GM12878 (cell line): ENCODE measurements at regions not wholly inside any gene's neighbourhood (a gene's known extent, or its start where the extent isn't known, plus 50 kb on each side); places are given as distances from the start of the nearest gene placed in this dataset.

ENCODE experiments used
- EZH2 ChIP-seq: IDR thresholded peaks from 2 replicates; pipeline ENCODE4 v1.6.1; 2012; ENCODE audit warnings: low read depth, mild to moderate bottlenecking, control low read depth, inconsistent platforms, low read length, borderline replicate concordance; ENCODE audit not compliant: control insufficient read depth
- JUND ChIP-seq: IDR thresholded peaks from 2 replicates; pipeline ENCODE4 v1.6.1; 2012; ENCODE audit warnings: low read depth, mild to moderate bottlenecking, low read length, improper control_type of control experiment, moderate library complexity
- MYC ChIP-seq: IDR thresholded peaks from 2 replicates; pipeline ENCODE4 v1.6.1; 2011; ENCODE audit warnings: mild to moderate bottlenecking, low read length, moderate library complexity, inconsistent platforms; ENCODE audit not compliant: insufficient read depth, insufficient replicate concordance, insufficient read length, severe bottlenecking
- NFXL1 ChIP-seq: fragments of 450-650 bp; IDR thresholded peaks from 2 replicates; pipeline ENCODE4 v1.6.1; 2017; ENCODE audit warnings: antibody characterized with exemption, mild to moderate bottlenecking, borderline replicate concordance
- POLR2AphosphoS5 ChIP-seq: IDR thresholded peaks from 2 replicates; pipeline ENCODE4 v1.6.1; 2011; ENCODE audit warnings: mild to moderate bottlenecking, low read length, inconsistent platforms
- TAF1 ChIP-seq: IDR thresholded peaks from 2 replicates; pipeline ENCODE4 v1.6.1; 2011; ENCODE audit warnings: mild to moderate bottlenecking, low read depth, low read length, borderline replicate concordance
- TF ChIP-seq, protein P1 (sequence below): fragments of 450-650 bp; IDR thresholded peaks from 2 replicates; pipeline ENCODE4 v1.6.1; 2017; ENCODE audit warnings: mild to moderate bottlenecking

DNA sequence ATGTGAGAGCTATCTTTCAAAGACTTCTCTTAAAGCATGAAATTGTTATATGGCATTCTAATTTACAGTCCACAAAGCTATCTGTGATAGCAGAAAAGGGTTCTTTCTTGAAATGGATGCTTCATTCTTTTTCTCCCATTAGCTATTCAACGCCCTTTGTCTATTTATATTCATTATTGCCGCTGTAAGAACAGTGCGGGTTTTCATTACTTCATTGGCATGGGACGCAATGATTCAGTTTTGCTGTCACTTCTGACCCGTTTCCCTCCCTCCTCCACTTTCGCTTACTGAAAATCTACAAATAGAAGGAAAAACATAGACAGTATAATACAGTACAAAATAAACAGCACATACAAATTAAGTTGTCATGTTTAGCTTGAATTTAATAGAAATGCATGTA is 394.6 kb downstream of the PCDH7 start:
- TF ChIP-seq NFXL1: no peak
- TF ChIP-seq, protein P1, sequence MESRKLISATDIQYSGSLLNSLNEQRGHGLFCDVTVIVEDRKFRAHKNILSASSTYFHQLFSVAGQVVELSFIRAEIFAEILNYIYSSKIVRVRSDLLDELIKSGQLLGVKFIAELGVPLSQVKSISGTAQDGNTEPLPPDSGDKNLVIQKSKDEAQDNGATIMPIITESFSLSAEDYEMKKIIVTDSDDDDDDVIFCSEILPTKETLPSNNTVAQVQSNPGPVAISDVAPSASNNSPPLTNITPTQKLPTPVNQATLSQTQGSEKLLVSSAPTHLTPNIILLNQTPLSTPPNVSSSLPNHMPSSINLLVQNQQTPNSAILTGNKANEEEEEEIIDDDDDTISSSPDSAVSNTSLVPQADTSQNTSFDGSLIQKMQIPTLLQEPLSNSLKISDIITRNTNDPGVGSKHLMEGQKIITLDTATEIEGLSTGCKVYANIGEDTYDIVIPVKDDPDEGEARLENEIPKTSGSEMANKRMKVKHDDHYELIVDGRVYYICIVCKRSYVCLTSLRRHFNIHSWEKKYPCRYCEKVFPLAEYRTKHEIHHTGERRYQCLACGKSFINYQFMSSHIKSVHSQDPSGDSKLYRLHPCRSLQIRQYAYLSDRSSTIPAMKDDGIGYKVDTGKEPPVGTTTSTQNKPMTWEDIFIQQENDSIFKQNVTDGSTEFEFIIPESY: no peak
- TF ChIP-seq MYC: no peak
- TF ChIP-seq EZH2: no peak
- no peak for TF ChIP-seq POLR2AphosphoS5
- no peak for TF ChIP-seq TAF1
- no peak for TF ChIP-seq JUND
